OCI-LY7 (cell line): ENCODE measurements at regions not wholly inside any gene's neighbourhood (a gene's known extent, or its start where the extent isn't known, plus 50 kb on each side); places are given as distances from the start of the nearest gene placed in this dataset.

Source experiments
- EZH2phosphoT487 ChIP-seq: fragments of 200-600 bp; sonication (generic); IDR thresholded peaks from 2 replicates; pipeline ENCODE4 v1.6.1; 2018; ENCODE audit warnings: low read depth, borderline replicate concordance, mild to moderate bottlenecking, mixed run types, antibody characterized with exemption, low read length, moderate library complexity, mixed read lengths
- TF ChIP-seq, protein P1 (sequence below): fragments of 200-600 bp; sonication (generic); conservative IDR thresholded peaks from 2 replicates; pipeline ENCODE4 v1.5.1; 2014; ENCODE audit warnings: mild to moderate bottlenecking, antibody characterized with exemption, low read length, moderate library complexity, mixed read lengths

DNA sequence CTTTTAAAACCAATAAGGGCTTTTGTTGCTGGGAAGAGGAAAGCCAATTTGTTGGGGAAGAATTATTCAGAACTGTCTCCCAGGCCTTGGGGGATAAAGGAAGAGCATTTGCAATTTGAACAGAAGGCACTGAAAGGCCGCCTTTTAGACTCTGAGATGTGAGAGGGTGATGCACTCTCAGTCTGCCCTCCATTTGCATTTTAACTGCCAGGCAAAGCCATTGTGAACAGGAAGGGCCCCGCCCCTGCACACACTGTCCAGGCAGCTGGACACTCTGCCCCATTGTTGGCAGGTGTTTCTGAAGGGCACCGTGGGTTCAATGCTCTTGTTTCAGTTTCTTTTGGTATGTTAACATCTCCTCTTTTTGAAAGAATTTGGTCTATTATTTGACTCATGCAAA, 169.5 kb upstream of the COPS8 start:
- TF ChIP-seq, protein P1, sequence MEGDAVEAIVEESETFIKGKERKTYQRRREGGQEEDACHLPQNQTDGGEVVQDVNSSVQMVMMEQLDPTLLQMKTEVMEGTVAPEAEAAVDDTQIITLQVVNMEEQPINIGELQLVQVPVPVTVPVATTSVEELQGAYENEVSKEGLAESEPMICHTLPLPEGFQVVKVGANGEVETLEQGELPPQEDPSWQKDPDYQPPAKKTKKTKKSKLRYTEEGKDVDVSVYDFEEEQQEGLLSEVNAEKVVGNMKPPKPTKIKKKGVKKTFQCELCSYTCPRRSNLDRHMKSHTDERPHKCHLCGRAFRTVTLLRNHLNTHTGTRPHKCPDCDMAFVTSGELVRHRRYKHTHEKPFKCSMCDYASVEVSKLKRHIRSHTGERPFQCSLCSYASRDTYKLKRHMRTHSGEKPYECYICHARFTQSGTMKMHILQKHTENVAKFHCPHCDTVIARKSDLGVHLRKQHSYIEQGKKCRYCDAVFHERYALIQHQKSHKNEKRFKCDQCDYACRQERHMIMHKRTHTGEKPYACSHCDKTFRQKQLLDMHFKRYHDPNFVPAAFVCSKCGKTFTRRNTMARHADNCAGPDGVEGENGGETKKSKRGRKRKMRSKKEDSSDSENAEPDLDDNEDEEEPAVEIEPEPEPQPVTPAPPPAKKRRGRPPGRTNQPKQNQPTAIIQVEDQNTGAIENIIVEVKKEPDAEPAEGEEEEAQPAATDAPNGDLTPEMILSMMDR, result no peak
- TF ChIP-seq EZH2phosphoT487, result no peak
